GM12874 (cell line): ENCODE measurements at regions not wholly inside any gene's neighbourhood (a gene's known extent, or its start where the extent isn't known, plus 50 kb on each side); places are given as distances from the start of the nearest gene placed in this dataset.

Experiments
- CTCF ChIP-seq: IDR thresholded peaks from 2 replicates; pipeline ENCODE4 v1.5.1; 2011; ENCODE audit warnings: low read depth, mild to moderate bottlenecking, control low read depth, low read length, moderate library complexity; ENCODE audit not compliant: insufficient read depth

- TF ChIP-seq CTCF: no peak
Measured at GRCh38 chr3:148629006-148629405, 68.7 kb upstream of the AGTR1 start.

GRCh38 chr3:148631124-148631903 is 66.4 kb upstream of the AGTR1 start:
- no peak for TF ChIP-seq CTCF

GRCh38 chr3:148641722-148642121 is 56.0 kb upstream of the AGTR1 start:
- no peak for TF ChIP-seq CTCF

- TF ChIP-seq CTCF: no peak
Measured at GRCh38 chr3:148642214-148642613, 55.5 kb upstream of the AGTR1 start.

- TF ChIP-seq CTCF: no peak
Measured at GRCh38 chr3:148642616-148643015, 55.1 kb upstream of the AGTR1 start.

GRCh38 chr3:148643389-148643840 is 54.3 kb upstream of the AGTR1 start:
- TF ChIP-seq CTCF: no peak

- TF ChIP-seq CTCF: no peak
Measured at GRCh38 chr3:148646126-148646665, 51.5 kb upstream of the AGTR1 start.
